Prostate gland (tissue), 2 donors: ENCODE measurements at regions not wholly inside any gene's neighbourhood (a gene's known extent, or its start where the extent isn't known, plus 50 kb on each side); places are given as distances from the start of the nearest gene placed in this dataset.
A peak's percentile ranks its signal among the peaks of the same experiment; 100 is the strongest.

Experiments used
- DNase-seq: peaks from one replicate; pipeline ENCODE4 v3.0.0-alpha.2; 2019; ENCODE audit warnings: low spot score
- H3K27ac ChIP-seq, 2 donors: fragments of 200-600 bp; sonication (generic); 2 replicates each; pipeline ENCODE4 v1.5.1; 2017 to 2019
- H3K27me3 ChIP-seq: fragments of 200-600 bp; sonication (generic); replicated peaks from 2 replicates; pipeline ENCODE4 v1.5.1; 2019; ENCODE audit not compliant: insufficient read depth
- H3K36me3 ChIP-seq, 2 donors: fragments of 200-600 bp; sonication (generic); 1 replicate in 1 of 2; 2 replicates in 1 of 2; pipeline versions ENCODE4 v1.5.1 to v1.8.1; 2017 to 2019
- H3K4me1 ChIP-seq: fragments of 200-600 bp; sonication (generic); replicated peaks from 2 replicates; pipeline ENCODE4 v1.5.1; 2019
- H3K4me3 ChIP-seq, 2 donors: fragments of 200-600 bp; sonication (generic); 2 replicates each; pipeline ENCODE4 v1.5.1; 2017 to 2019
- H3K9me3 ChIP-seq: fragments of 200-600 bp; sonication (generic); 2 replicates; pipeline ENCODE4 v1.5.1; 2017
- CTCF ChIP-seq, 4 experiments: fragments of 200-600 bp in 2 of 4; fragments of 450-650 bp in 2 of 4; sonication (generic) in 2 of 4; IDR thresholded peaks; 1 replicate in 3 of 4; 2 replicates in 1 of 4; pipeline ENCODE4 v1.5.1; 2016 to 2019; ENCODE audit warnings: antibody characterized with exemption in 4 of 4, mild to moderate bottlenecking in 2 of 4, moderate library complexity in 2 of 4
- POLR2A ChIP-seq: fragments of 450-650 bp; IDR thresholded peaks from one replicate; pipeline ENCODE4 v1.6.1; 2016; ENCODE audit warnings: antibody characterized with exemption, mild to moderate bottlenecking
- POLR2AphosphoS5 ChIP-seq: sonication (generic); formaldehyde crosslinking; IDR thresholded peaks from one replicate; pipeline ENCODE4 v1.6.1; 2017; ENCODE audit warnings: antibody characterized with exemption
- WGBS: methylation state at CpG from one replicate; pipeline ENCODE4 v1.1.5; 2018; 5-methylcytosine and 5-hydroxymethylcytosine counted together
- intact Hi-C: fragments of 100-400 bp; cut with DNase I; formaldehyde crosslinking; loops from one replicate; pipeline ENCODE4 v1.14.2; 2022

GRCh38 chr6:145214570-145214969, 520.8 kb downstream of the EPM2A start:
- Histone ChIP-seq H3K4me3 (no peak overlapping the region), H3K4me1 (no peaks in the 10 kb centered on the region), H3K27ac (no peak overlapping the region), H3K27me3 (no peaks in the 10 kb centered on the region), H3K9me3 (no peaks in the 10 kb centered on the region), H3K36me3 (no peaks in the 10 kb centered on the region)
- TF ChIP-seq POLR2AphosphoS5 (no peak), CTCF (IDR thresholded peaks at IDR 0.05) (peak; percentile 20 to 67 (median 42)), POLR2A (no peak)
- peak; percentile 21 for DNase-seq
- 3% methylated on average over 2 of the region's 2 CpGs for WGBS
- intact Hi-C loops = loop anchor here (10.0 kb wide), 1 partner anchor 630 kb away; no protein-coding TSS in a partner anchor

- Histone ChIP-seq H3K4me3 (no peak overlapping the region), H3K36me3 (no peaks in the 10 kb centered on the region), H3K9me3 (no peaks in the 10 kb centered on the region), H3K4me1 (no peaks in the 10 kb centered on the region), H3K27ac (no peak overlapping the region), H3K27me3 (no peaks in the 10 kb centered on the region)
- DNase-seq = no peak
- WGBS = 86% methylated on average over 3 of the region's 3 CpGs
- TF ChIP-seq POLR2A (no peak), POLR2AphosphoS5 (no peak), CTCF (IDR thresholded peaks at IDR 0.05) (no peak)
- intact Hi-C loops = no loop called here
Measured at GRCh38 chr6:145224450-145224849, 510.9 kb downstream of the EPM2A start.

- WGBS = 90% methylated on average over 3 of the region's 3 CpGs
- Histone ChIP-seq H3K36me3 (no peaks in the 10 kb centered on the region), H3K9me3 (no peaks in the 10 kb centered on the region), H3K4me1 (no peaks in the 10 kb centered on the region), H3K27me3 (no peaks in the 10 kb centered on the region), H3K4me3 (no peak overlapping the region), H3K27ac (no peak overlapping the region)
- TF ChIP-seq CTCF (IDR thresholded peaks at IDR 0.05) (no peak), POLR2AphosphoS5 (no peak), POLR2A (no peak)
- DNase-seq = no peak
- intact Hi-C loops = no loop called here
Measured at GRCh38 chr6:145225500-145225899, 509.8 kb downstream of the EPM2A start.

GRCh38 chr6:145227593-145227992, 507.7 kb downstream of the EPM2A start:
- TF ChIP-seq CTCF (IDR thresholded peaks at IDR 0.05) (no peak), POLR2AphosphoS5 (no peak), POLR2A (no peak)
- Histone ChIP-seq H3K9me3 (no peaks in the 10 kb centered on the region), H3K27ac (no peak overlapping the region), H3K4me1 (no peaks in the 10 kb centered on the region), H3K36me3 (no peaks in the 10 kb centered on the region), H3K4me3 (no peak overlapping the region), H3K27me3 (no peaks in the 10 kb centered on the region)
- intact Hi-C loops = no loop called here
- WGBS = 86% methylated on average over 6 of the region's 6 CpGs
- no peak for DNase-seq

GRCh38 chr6:145228962-145229582, 506.2 kb downstream of the EPM2A start:
- no peak overlapping the region for H3K4me3 ChIP-seq
- H3K4me1 ChIP-seq = no peaks in the 10 kb centered on the region
- no peak overlapping the region for H3K27ac ChIP-seq
- H3K27me3 ChIP-seq = no peaks in the 10 kb centered on the region
- H3K9me3 ChIP-seq = no peaks in the 10 kb centered on the region
- 93% methylated on average over 3 of the region's 3 CpGs for WGBS
- intact Hi-C loops = no loop called here
- H3K36me3 ChIP-seq = no peaks in the 10 kb centered on the region
- TF ChIP-seq CTCF (IDR thresholded peaks at IDR 0.05) = no peak
- no peak for TF ChIP-seq POLR2A
- no peak for TF ChIP-seq POLR2AphosphoS5
- DNase-seq = no peak
